HEK293T (cell line): ENCODE measurements at regions not wholly inside any gene's neighbourhood (a gene's known extent, or its start where the extent isn't known, plus 50 kb on each side); places are given as distances from the start of the nearest gene placed in this dataset.

Source experiments
- ARNT ChIP-seq: fragments of 450-650 bp; IDR thresholded peaks from 2 replicates; pipeline ENCODE4 v1.6.1; 2017; ENCODE audit warnings: mild to moderate bottlenecking
- BHLHE40 ChIP-seq: fragments of 450-650 bp; IDR thresholded peaks from 2 replicates; pipeline ENCODE4 v1.6.1; 2016; ENCODE audit warnings: mild to moderate bottlenecking, moderate library complexity, borderline replicate concordance
- ELF4 ChIP-seq: fragments of 450-650 bp; IDR thresholded peaks from 2 replicates; pipeline ENCODE4 v1.6.1; 2017; ENCODE audit warnings: antibody characterized with exemption
- FOXM1 ChIP-seq: fragments of 450-650 bp; IDR thresholded peaks from 2 replicates; pipeline ENCODE4 v1.6.1; 2017; ENCODE audit warnings: mild to moderate bottlenecking, borderline replicate concordance
- HDGF ChIP-seq: fragments of 450-650 bp; IDR thresholded peaks from 2 replicates; pipeline ENCODE4 v1.6.1; 2017; ENCODE audit warnings: antibody characterized with exemption, borderline replicate concordance
- LEF1 ChIP-seq: fragments of 450-650 bp; IDR thresholded peaks from 2 replicates; pipeline ENCODE4 v1.6.1; 2017; ENCODE audit warnings: mild to moderate bottlenecking, borderline replicate concordance
- NFRKB ChIP-seq: fragments of 450-650 bp; IDR thresholded peaks from 2 replicates; pipeline ENCODE4 v1.6.1; 2016; ENCODE audit warnings: mild to moderate bottlenecking, moderate library complexity
- SP1 ChIP-seq: fragments of 450-650 bp; IDR thresholded peaks from 2 replicates; pipeline ENCODE4 v1.6.1; 2017
- SUZ12 ChIP-seq: fragments of 450-650 bp; IDR thresholded peaks from 2 replicates; pipeline ENCODE4 v1.6.1; 2016; ENCODE audit warnings: mild to moderate bottlenecking
- TARDBP ChIP-seq: fragments of 450-650 bp; IDR thresholded peaks from 2 replicates; pipeline ENCODE4 v1.6.1; 2016
- TF ChIP-seq, protein P1 (sequence below): fragments of 450-650 bp; IDR thresholded peaks from 2 replicates; pipeline ENCODE4 v1.6.1; 2016

DNA sequence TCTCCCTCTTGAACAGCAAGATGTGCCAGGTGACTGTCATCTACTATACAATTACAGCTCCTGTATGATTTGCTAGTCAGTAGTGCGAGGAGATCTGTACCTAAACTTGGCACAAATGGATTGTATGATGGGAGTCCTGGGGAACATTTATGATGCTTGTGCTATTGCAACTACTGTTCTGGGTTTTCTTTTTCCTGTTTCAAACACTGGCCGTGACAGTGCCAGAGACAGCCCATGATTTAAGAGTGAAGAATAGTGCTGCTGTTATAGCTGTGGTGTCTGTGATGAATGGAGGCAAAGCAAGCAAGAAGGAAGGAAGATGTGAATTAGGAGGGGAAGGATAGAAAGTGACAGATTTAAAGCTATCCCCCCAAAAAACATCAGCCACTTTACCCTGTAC lies 1868.9 kb downstream of the PCDH7 start:
- no peak for TF ChIP-seq SP1
- TF ChIP-seq FOXM1, result no peak
- TF ChIP-seq TARDBP, result no peak
- no peak for TF ChIP-seq BHLHE40
- TF ChIP-seq, protein P1, sequence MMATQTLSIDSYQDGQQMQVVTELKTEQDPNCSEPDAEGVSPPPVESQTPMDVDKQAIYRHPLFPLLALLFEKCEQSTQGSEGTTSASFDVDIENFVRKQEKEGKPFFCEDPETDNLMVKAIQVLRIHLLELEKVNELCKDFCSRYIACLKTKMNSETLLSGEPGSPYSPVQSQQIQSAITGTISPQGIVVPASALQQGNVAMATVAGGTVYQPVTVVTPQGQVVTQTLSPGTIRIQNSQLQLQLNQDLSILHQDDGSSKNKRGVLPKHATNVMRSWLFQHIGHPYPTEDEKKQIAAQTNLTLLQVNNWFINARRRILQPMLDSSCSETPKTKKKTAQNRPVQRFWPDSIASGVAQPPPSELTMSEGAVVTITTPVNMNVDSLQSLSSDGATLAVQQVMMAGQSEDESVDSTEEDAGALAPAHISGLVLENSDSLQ, result no peak
- no peak for TF ChIP-seq NFRKB
- TF ChIP-seq HDGF, result no peak
- no peak for TF ChIP-seq ELF4
- no peak for TF ChIP-seq SUZ12
- no peak for TF ChIP-seq ARNT
- no peak for TF ChIP-seq LEF1
